GM13977 (cell line): ENCODE measurements at regions not wholly inside any gene's neighbourhood (a gene's known extent, or its start where the extent isn't known, plus 50 kb on each side); places are given as distances from the start of the nearest gene placed in this dataset.

Source experiments
- DNase-seq: peaks from one replicate; pipeline ENCODE4 v3.0.0; 2012; ENCODE audit warnings: low spot score
- CTCF ChIP-seq: IDR thresholded peaks from 2 replicates; pipeline ENCODE4 v1.5.1; 2012; ENCODE audit warnings: mild to moderate bottlenecking, control low read depth; ENCODE audit not compliant: insufficient read depth; ENCODE audit errors: extremely low read depth, missing control alignments
- in situ Hi-C: fragments of 300-500 bp; cut with MboI; formaldehyde crosslinking; loops from one replicate; pipeline ENCODE4 v1.12.0; 2022; ENCODE audit warnings: low sequenced_read_pairs, low pct_unique_long_range_greater_than_20kb, mixed read lengths, inconsistent platforms; ENCODE audit not compliant: unreplicated experiment

GRCh38 chr20:10875653-10876052, 201.9 kb upstream of the JAG1 start:
- no peak for DNase-seq
- in situ Hi-C loops: no loop called here
- no peak for TF ChIP-seq CTCF

GRCh38 chr20:10876558-10876957, 202.8 kb upstream of the JAG1 start:
- in situ Hi-C loops: no loop called here
- TF ChIP-seq CTCF: no peak
- DNase-seq: no peak

GRCh38 chr20:10877342-10877741, 203.5 kb upstream of the JAG1 start:
- DNase-seq: no peak
- in situ Hi-C loops: no loop called here
- TF ChIP-seq CTCF: no peak

- DNase-seq: no peak
- in situ Hi-C loops: no loop called here
- no peak for TF ChIP-seq CTCF
Observed at GRCh38 chr20:10883166-10883565, 209.4 kb upstream of the JAG1 start.

- no peak for DNase-seq
- in situ Hi-C loops: no loop called here
- TF ChIP-seq CTCF: no peak
Observed at GRCh38 chr20:10893321-10893720, 219.5 kb upstream of the JAG1 start.

- DNase-seq: no peak
- TF ChIP-seq CTCF: no peak
- in situ Hi-C loops: no loop called here
Observed at GRCh38 chr20:10897336-10897735, 223.5 kb upstream of the JAG1 start.

GRCh38 chr20:10898552-10898951, 224.8 kb upstream of the JAG1 start:
- no peak for TF ChIP-seq CTCF
- in situ Hi-C loops: no loop called here
- no peak for DNase-seq
